DMS53 treated with DMSO at 0.1 percent for 48 hours (cell line): ENCODE measurements at regions not wholly inside any gene's neighbourhood (a gene's known extent, or its start where the extent isn't known, plus 50 kb on each side); places are given as distances from the start of the nearest gene placed in this dataset.

Experiments
- DNase-seq: peaks from one replicate; lab custom pipeline; 2025; ENCODE audit not compliant: unreplicated experiment; lab: John Stamatoyannopoulos, UW

- DNase-seq = no peak
Observed at GRCh38 chr1:209382231-209383100, 201.0 kb upstream of the CAMK1G start.

- DNase-seq = no peak
Observed at GRCh38 chr1:209383422-209383821, 200.1 kb upstream of the CAMK1G start.

- DNase-seq = no peak
Observed at GRCh38 chr1:209383907-209384709, 199.4 kb upstream of the CAMK1G start.

- DNase-seq = no peak
Observed at GRCh38 chr1:209384710-209385550, 198.6 kb upstream of the CAMK1G start.

DNA sequence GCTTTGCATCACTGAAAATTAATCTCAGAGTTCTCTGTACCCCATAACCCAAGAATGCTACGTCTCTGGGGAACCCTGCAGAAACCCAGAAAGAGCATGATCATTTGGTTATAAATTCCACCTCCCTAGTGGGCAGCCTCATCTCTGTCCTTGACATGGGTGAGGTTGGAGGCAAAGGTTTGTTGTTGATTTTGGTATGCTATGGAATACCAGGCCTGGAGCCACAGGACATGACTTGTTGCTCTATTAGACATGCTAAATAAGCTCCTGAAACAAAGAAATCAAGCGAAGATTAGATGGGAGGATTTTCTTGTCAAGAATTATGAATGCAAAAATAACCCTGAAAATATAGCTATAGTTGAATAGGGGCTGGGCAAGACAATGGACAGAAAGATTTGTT lies 197.4 kb upstream of the CAMK1G start:
- DNase-seq = no peak

- no peak for DNase-seq
Observed at GRCh38 chr1:209387271-209387968, 196.1 kb upstream of the CAMK1G start.

- DNase-seq = no peak
Observed at GRCh38 chr1:209387969-209388329, 195.6 kb upstream of the CAMK1G start.

DNA sequence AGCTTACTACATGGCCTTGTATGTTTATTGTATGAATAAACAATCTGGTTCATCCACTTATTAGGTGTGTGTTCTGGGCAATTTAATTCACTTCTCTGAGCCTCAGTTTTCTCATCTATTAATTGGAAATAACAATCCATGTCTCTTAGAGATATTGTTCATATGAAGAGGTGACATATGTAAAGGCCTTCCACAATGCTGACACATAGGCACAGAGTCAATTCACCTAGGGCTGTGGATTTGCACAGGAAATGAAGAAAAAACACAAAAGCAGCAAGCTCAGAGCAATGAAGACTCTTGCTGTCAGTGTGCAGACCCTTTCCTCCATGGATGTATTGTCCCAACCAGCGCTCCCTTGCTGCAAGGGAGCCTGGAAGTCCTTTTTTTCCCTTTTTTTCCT lies 195.2 kb upstream of the CAMK1G start:
- no peak for DNase-seq

DNA sequence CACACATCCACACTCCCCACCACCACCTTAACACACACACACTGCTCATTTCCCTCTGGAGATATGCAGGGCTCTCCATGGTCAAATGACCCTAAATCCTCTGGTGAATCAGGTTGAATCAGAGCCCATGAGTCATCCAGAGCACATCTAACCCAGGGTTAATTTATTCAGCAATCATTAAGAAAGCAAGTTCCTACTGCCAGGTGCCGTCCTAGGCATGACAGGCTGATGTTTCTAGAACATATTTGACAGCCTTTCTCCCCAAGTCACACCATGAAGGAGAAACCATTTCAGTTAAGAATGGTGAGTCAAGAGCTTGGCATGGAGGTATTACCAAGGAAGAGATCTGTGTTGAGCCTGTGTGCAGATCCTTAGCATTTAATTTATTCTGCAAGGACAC lies 194.3 kb upstream of the CAMK1G start:
- peak; percentile 33 for DNase-seq

DNA sequence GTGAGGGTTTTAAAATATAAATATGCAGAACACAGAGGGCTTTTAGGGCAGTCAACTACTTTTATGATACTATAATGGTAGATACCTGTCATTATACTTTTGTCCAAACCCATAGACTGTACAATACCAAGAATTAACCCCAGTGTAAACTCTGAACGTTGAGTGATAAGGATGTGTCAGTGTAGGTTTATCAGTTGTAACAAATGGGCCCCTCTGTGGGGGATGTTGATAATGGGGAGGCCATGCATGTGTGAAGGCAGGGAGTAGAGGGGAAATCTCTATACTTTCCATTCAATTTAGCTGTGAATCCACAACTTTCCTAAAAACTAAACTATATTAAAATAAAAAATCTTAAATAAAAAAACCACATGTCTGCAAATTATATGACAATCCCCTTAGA lies 193.5 kb upstream of the CAMK1G start:
- no peak for DNase-seq

- DNase-seq = no peak
Observed at GRCh38 chr1:209390764-209391163, 192.8 kb upstream of the CAMK1G start.

GRCh38 chr1:209391792-209392191 lies 191.7 kb upstream of the CAMK1G start:
- DNase-seq = no peak

GRCh38 chr1:209395169-209395568 lies 188.3 kb upstream of the CAMK1G start:
- DNase-seq = no peak

DNA sequence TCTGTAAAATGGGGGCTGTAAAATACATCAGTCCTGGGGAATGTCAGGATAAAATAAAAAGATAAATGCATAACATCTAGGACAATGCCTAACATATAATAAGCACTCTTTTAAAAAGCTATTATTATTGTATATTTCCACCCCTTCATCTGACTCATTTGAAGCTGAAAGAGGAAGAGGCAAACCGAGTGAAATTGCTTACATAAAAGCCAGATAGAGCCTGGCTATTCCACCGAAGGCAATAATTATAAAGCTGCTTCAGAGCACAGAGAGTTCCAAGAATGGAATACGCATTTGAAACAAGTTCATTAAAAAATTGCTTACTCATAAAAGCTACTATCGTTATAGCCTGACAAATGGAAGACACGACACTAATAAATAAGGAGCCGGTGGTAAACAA lies 186.1 kb upstream of the CAMK1G start:
- DNase-seq = no peak

- DNase-seq = no peak
Observed at GRCh38 chr1:209397910-209398309, 185.6 kb upstream of the CAMK1G start.

- DNase-seq = no peak
Observed at GRCh38 chr1:209398313-209398991, 185.1 kb upstream of the CAMK1G start.

GRCh38 chr1:209399800-209400199 lies 183.7 kb upstream of the CAMK1G start:
- DNase-seq = no peak

GRCh38 chr1:209400351-209401220 lies 182.9 kb upstream of the CAMK1G start:
- DNase-seq = no peak

- no peak for DNase-seq
Observed at GRCh38 chr1:209402697-209403096, 180.8 kb upstream of the CAMK1G start.
